GM12878 (cell line): ENCODE measurements at regions not wholly inside any gene's neighbourhood (a gene's known extent, or its start where the extent isn't known, plus 50 kb on each side); places are given as distances from the start of the nearest gene placed in this dataset.

ENCODE experiments used
- ATAC-seq: fragments of 200-7000 bp; cut with Tn5 transposase; 3 replicates; pipeline ENCODE4 v1.9.1; 2020; ENCODE audit warnings: mild to moderate bottlenecking, moderate library complexity
- BruUV-seq: library from RNA; stranded (reverse); fragments of 400-500 nt; replicated peaks from 2 replicates; lab custom pipeline; 2021; lab: Mats Ljungman, UMichigan
- CTCF ChIA-PET: fragments of 300-600 bp; sonication (Branson Sonifier 250); formaldehyde crosslinking; extraction: SDS; loops from one replicate; lab custom pipeline; 2021; ENCODE audit warnings: inconsistent platforms; lab: Yijun Ruan, JAX
- POLR2A ChIA-PET: fragments of 350-600 bp; formaldehyde crosslinking; extraction: SDS; loops from one replicate; lab custom pipeline; 2021; ENCODE audit warnings: inconsistent platforms; lab: Charles Lee
- RAD21 ChIA-PET: fragments of 300-600 bp; sonication (Branson Sonifier 250); formaldehyde crosslinking; loops from one replicate; lab custom pipeline; 2023; ENCODE audit warnings: antibody characterized with exemption; ENCODE audit not compliant: unreplicated experiment; lab: Charles Lee
- SMC1A ChIA-PET: fragments of 300-600 bp; sonication (Branson Sonifier 250); formaldehyde crosslinking; loops from one replicate; lab custom pipeline; 2023; ENCODE audit not compliant: unreplicated experiment, uncharacterized antibody; lab: Charles Lee
- DNase-seq: peaks from one replicate; pipeline ENCODE4 v3.0.0-alpha.2; 2011; ENCODE audit warnings: low read depth, low spot score
- FAIRE-seq: peaks from 3 replicates; lab custom pipeline; 2011; peaks lifted over from hg19 to GRCh38; lab: Jason Lieb, UNC
- H2AFZ ChIP-seq: 2 replicates; pipeline ENCODE4 v1.6.0; 2011; ENCODE audit warnings: low read depth, low read length, control low read depth; ENCODE audit not compliant: control insufficient read depth
- H3K27ac ChIP-seq: 2 replicates; pipeline ENCODE4 v1.5.1; 2011; ENCODE audit warnings: control low read depth; ENCODE audit not compliant: control insufficient read depth, insufficient read depth
- H3K27me3 ChIP-seq, 2 experiments: replicated peaks in 1 of 2; 2 replicates each; pipeline versions ENCODE4 v1.6.0 to v1.6.1; 2011; ENCODE audit warnings: low read length in 1 of 2; ENCODE audit not compliant: control insufficient read depth in 2 of 2, insufficient read depth in 2 of 2
- H3K36me3 ChIP-seq, 2 experiments: 2 replicates each; pipeline ENCODE4 v1.5.1; 2011; ENCODE audit warnings: low read length in 1 of 2; ENCODE audit not compliant: control insufficient read depth in 2 of 2, insufficient read depth in 2 of 2
- H3K4me1 ChIP-seq: 2 replicates; pipeline ENCODE4 v1.6.1; 2011; ENCODE audit warnings: mild to moderate bottlenecking, low read length, moderate library complexity, mixed read lengths; ENCODE audit not compliant: control insufficient read depth, insufficient read depth
- H3K4me2 ChIP-seq: 2 replicates; pipeline ENCODE4 v1.6.0; 2011; ENCODE audit warnings: control low read depth; ENCODE audit not compliant: control insufficient read depth, insufficient read depth
- H3K4me3 ChIP-seq: fragments of 200-600 bp; sonication (generic); 2 replicates; pipeline ENCODE4 v1.5.1; 2016
- H3K79me2 ChIP-seq: 2 replicates; pipeline ENCODE4 v1.6.0; 2011; ENCODE audit warnings: low read length; ENCODE audit not compliant: control insufficient read depth, insufficient read depth
- H3K9ac ChIP-seq: 2 replicates; pipeline ENCODE4 v1.8.0; 2011; ENCODE audit warnings: low read length, control low read depth, mixed read lengths; ENCODE audit not compliant: control insufficient read depth, insufficient read depth
- H3K9me3 ChIP-seq: replicated peaks from 3 replicates; pipeline ENCODE4 v1.5.1; 2011; ENCODE audit warnings: mild to moderate bottlenecking, low read length; ENCODE audit not compliant: control insufficient read depth, insufficient read depth
- H4K20me1 ChIP-seq: 2 replicates; pipeline ENCODE4 v1.6.0; 2011; ENCODE audit not compliant: control insufficient read depth, insufficient read depth
- BRCA1 ChIP-seq: IDR thresholded peaks from 2 replicates; pipeline ENCODE4 v1.6.1; 2011; ENCODE audit warnings: low read depth, low read length, improper control_type of control experiment
- CREB1 ChIP-seq: IDR thresholded peaks from 2 replicates; pipeline ENCODE4 v1.6.1; 2012; ENCODE audit warnings: low read depth, mild to moderate bottlenecking, inconsistent platforms
- EP300 ChIP-seq, 2 experiments: fragments of 150-350 bp in 1 of 2; IDR thresholded peaks; 2 replicates each; pipeline ENCODE4 v1.6.1; 2011 to 2012; ENCODE audit warnings: low read depth in 2 of 2, low read length in 2 of 2, borderline replicate concordance in 1 of 2, improper control_type of control experiment in 1 of 2, inconsistent platforms in 1 of 2; ENCODE audit not compliant: control insufficient read depth in 1 of 2
- IRF4 ChIP-seq: IDR thresholded peaks from 2 replicates; pipeline ENCODE4 v1.6.1; 2011; ENCODE audit warnings: low read depth, low read length
- JUND ChIP-seq: IDR thresholded peaks from 2 replicates; pipeline ENCODE4 v1.6.1; 2012; ENCODE audit warnings: low read depth, mild to moderate bottlenecking, low read length, improper control_type of control experiment, moderate library complexity
- POLR2A ChIP-seq: IDR thresholded peaks from 2 replicates; pipeline ENCODE4 v1.6.1; 2011; ENCODE audit warnings: low read depth, mild to moderate bottlenecking, low read length
- RFX5 ChIP-seq: IDR thresholded peaks from 2 replicates; pipeline ENCODE4 v1.6.1; 2011; ENCODE audit warnings: low read depth, low read length, improper control_type of control experiment
- SIN3A ChIP-seq: IDR thresholded peaks from 2 replicates; pipeline ENCODE4 v1.6.1; 2012; ENCODE audit warnings: low read depth, low read length, improper control_type of control experiment
- SREBF1 ChIP-seq: IDR thresholded peaks from 2 replicates; pipeline ENCODE4 v1.6.1; 2012; ENCODE audit warnings: mild to moderate bottlenecking, low read length
- SREBF2 ChIP-seq: IDR thresholded peaks from 2 replicates; pipeline ENCODE4 v1.6.1; 2012; ENCODE audit warnings: mild to moderate bottlenecking, low read length
- SUZ12 ChIP-seq: fragments of 200-600 bp; sonication (generic); IDR thresholded peaks from one replicate; pipeline ENCODE4 v1.6.1; 2018; ENCODE audit warnings: antibody characterized with exemption, mild to moderate bottlenecking; ENCODE audit not compliant: unreplicated experiment
- ZNF207 ChIP-seq: fragments of 450-650 bp; IDR thresholded peaks from 2 replicates; pipeline ENCODE4 v1.6.1; 2014; ENCODE audit warnings: antibody characterized with exemption, mild to moderate bottlenecking, borderline replicate concordance
- WGBS: methylation state at CpG from one replicate; pipeline ENCODE4 v1.1.6; 2016; ENCODE audit warnings: low lambda C conversion rate; ENCODE audit not compliant: insufficient replicate concordance, insufficient coverage; ENCODE audit errors: missing lambda C conversion rate; 5-methylcytosine and 5-hydroxymethylcytosine counted together
- in situ Hi-C: fragments of 300-500 bp; cut with MboI; formaldehyde crosslinking; loops from 9 replicates; pipeline ENCODE4 v1.14.3; 2018; ENCODE audit warnings: mixed read lengths
- intact Hi-C: fragments of 100-400 bp; cut with micrococcal nuclease; formaldehyde crosslinking; loops from one replicate; pipeline ENCODE4 v1.14.2; 2022; ENCODE audit not compliant: unreplicated experiment
- TF ChIP-seq, protein P1 (sequence below): IDR thresholded peaks from 2 replicates; pipeline ENCODE4 v1.6.1; 2012; ENCODE audit warnings: low read length, inconsistent platforms
- TF ChIP-seq, protein P2 (sequence below): IDR thresholded peaks from 2 replicates; pipeline ENCODE4 v1.6.1; 2012; ENCODE audit warnings: low read depth, low read length, improper control_type of control experiment
- TF ChIP-seq, protein P3 (sequence below): fragments of 150-350 bp; IDR thresholded peaks from 2 replicates; pipeline ENCODE4 v1.6.1; 2016; ENCODE audit warnings: low read depth, low read length

DNA sequence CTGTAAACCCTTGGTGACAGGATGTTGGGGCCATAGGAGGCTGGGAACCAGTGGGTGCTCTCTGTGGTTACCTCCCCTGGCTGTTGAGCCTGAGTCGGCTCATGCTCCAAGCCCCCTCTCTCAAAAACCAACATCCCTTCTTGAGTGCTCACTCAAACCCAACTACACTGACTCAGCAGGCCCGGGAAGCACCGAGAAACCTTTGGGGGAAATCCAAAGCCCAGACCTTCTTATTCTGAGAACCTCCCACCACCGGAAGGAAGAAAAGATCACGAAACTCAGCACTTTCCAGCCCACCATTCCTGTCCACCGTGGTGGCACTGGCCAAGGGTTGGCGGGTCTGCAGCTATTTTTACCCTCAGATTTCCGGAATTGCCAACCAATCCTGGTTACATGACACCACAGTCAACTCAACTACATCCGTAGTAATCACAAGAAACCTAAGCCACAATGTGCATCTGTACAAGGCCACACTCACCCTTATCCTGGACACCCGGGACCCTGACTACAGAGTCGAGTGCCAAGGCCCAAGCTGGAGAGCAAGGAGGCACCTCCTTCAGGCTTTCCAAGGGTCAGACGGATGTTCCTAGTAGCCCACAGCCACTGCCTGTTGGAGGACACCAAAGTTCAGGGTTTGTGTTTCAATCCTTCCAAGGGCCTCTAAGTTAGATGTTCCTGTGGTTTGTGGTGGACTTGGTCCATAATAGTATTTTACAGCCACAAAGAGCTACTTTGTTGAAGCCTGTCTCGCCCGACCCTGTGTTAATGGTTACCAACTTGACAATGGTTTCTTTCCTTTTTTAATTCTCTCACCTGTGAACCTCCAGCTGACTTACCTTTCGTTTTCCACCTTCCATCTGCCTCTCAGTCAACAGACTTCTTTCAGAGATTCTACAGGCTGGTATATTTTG, 317.0 kb downstream of the CDC5L start (continued):
- TF ChIP-seq SREBF1 (no peak), RFX5 (no peak), EP300 (IDR thresholded peaks at IDR 0.05; ENCODE audit: borderline replicate concordance in 1 of 2, control insufficient read depth in 1 of 2, low read depth in 2 of 2, low read length in 2 of 2) (no peak)
- TF ChIP-seq, protein P1, sequence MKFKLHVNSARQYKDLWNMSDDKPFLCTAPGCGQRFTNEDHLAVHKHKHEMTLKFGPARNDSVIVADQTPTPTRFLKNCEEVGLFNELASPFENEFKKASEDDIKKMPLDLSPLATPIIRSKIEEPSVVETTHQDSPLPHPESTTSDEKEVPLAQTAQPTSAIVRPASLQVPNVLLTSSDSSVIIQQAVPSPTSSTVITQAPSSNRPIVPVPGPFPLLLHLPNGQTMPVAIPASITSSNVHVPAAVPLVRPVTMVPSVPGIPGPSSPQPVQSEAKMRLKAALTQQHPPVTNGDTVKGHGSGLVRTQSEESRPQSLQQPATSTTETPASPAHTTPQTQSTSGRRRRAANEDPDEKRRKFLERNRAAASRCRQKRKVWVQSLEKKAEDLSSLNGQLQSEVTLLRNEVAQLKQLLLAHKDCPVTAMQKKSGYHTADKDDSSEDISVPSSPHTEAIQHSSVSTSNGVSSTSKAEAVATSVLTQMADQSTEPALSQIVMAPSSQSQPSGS, result no peak
- TF ChIP-seq, all 136 proteins: peak for 17

DNA sequence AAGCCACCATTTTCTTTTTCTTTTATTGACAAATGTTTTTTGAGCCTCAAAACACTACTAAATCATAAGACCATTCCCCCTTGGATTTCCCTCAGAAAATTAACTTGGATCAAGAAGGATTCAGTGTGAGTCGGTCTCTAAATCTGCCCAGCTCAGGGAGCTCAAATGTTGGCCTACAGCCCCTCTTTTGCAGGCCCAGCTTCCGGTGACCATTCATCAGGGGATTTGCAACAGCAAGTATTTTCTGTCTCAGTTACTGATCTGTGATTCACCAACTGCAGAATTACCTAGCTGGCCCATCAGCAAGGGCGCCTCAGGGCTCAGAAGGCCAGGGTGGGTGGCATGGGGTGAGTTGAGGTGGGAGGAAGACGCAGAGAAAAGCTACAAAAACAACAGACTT, 318.1 kb downstream of the CDC5L start:
- Histone ChIP-seq H3K27ac (no peak overlapping the region), H3K4me2 (no peak overlapping the region), H3K27me3 (no peaks in the 10 kb centered on the region), H3K9me3 (peaks cover 6% of the 10 kb centered on the region), H3K79me2 (no peaks in the 10 kb centered on the region), H3K36me3 (no peaks in the 10 kb centered on the region), H3K4me3 (no peak overlapping the region), H3K4me1 (peaks cover 9% of the 10 kb centered on the region), H3K9ac (no peak overlapping the region), H2AFZ (no peak overlapping the region), H4K20me1 (no peaks in the 10 kb centered on the region)
- SMC1A ChIA-PET, result interaction anchor here (0.6 to 1.5 kb wide), 8 partner anchors 12 to 1011 kb away, joined by 3 to 5 read pairs (median 3); no protein-coding TSS in a partner anchor
- no peak for TF ChIP-seq JUND
- TF ChIP-seq SREBF2, result no peak
- TF ChIP-seq BRCA1, result no peak
- TF ChIP-seq ZNF207, result no peak
- TF ChIP-seq IRF4, result no peak
- TF ChIP-seq, protein P2, sequence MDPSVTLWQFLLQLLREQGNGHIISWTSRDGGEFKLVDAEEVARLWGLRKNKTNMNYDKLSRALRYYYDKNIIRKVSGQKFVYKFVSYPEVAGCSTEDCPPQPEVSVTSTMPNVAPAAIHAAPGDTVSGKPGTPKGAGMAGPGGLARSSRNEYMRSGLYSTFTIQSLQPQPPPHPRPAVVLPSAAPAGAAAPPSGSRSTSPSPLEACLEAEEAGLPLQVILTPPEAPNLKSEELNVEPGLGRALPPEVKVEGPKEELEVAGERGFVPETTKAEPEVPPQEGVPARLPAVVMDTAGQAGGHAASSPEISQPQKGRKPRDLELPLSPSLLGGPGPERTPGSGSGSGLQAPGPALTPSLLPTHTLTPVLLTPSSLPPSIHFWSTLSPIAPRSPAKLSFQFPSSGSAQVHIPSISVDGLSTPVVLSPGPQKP, result no peak
- no peak for TF ChIP-seq CREB1
- TF ChIP-seq SIN3A, result no peak
- TF ChIP-seq, protein P3, sequence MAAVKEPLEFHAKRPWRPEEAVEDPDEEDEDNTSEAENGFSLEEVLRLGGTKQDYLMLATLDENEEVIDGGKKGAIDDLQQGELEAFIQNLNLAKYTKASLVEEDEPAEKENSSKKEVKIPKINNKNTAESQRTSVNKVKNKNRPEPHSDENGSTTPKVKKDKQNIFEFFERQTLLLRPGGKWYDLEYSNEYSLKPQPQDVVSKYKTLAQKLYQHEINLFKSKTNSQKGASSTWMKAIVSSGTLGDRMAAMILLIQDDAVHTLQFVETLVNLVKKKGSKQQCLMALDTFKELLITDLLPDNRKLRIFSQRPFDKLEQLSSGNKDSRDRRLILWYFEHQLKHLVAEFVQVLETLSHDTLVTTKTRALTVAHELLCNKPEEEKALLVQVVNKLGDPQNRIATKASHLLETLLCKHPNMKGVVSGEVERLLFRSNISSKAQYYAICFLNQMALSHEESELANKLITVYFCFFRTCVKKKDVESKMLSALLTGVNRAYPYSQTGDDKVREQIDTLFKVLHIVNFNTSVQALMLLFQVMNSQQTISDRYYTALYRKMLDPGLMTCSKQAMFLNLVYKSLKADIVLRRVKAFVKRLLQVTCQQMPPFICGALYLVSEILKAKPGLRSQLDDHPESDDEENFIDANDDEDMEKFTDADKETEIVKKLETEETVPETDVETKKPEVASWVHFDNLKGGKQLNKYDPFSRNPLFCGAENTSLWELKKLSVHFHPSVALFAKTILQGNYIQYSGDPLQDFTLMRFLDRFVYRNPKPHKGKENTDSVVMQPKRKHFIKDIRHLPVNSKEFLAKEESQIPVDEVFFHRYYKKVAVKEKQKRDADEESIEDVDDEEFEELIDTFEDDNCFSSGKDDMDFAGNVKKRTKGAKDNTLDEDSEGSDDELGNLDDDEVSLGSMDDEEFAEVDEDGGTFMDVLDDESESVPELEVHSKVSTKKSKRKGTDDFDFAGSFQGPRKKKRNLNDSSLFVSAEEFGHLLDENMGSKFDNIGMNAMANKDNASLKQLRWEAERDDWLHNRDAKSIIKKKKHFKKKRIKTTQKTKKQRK, result no peak
- no peak for TF ChIP-seq POLR2A
- no peak for TF ChIP-seq SUZ12
- BruUV-seq, result no TSS peak
- FAIRE-seq, result no peak
- 88% methylated on average over 4 of the region's 4 CpGs for WGBS
- POLR2A ChIA-PET, result no interaction called here
- RAD21 ChIA-PET, result interaction anchor here (1.8 to 1.9 kb wide), 2 partner anchors 17 to 163 kb away, joined by 6 read pairs; no protein-coding TSS in a partner anchor
- in situ Hi-C loops, result no loop called here
- CTCF ChIA-PET, result interaction anchor here (0.6 to 1.0 kb wide), 2 partner anchors 74 to 1009 kb away, joined by 3 read pairs; no protein-coding TSS in a partner anchor
- ATAC-seq, result no peak
- intact Hi-C loops, result no loop called here
- DNase-seq, result no peak
